Stimulated activated naive CD4-positive, alpha-beta T cell (primary cell): ENCODE measurements at regions not wholly inside any gene's neighbourhood (a gene's known extent, or its start where the extent isn't known, plus 50 kb on each side); places are given as distances from the start of the nearest gene placed in this dataset.
"Not testable (repeated sequence)": the region's sequence is repeated elsewhere in the genome, so short reads cannot be mapped to it uniquely, and the experiment has no call there.

Source experiments
- DNase-seq, 6 experiments: peaks; one replicate each; lab custom pipeline; 2025; lab: John Stamatoyannopoulos, UW

- DNase-seq: no peak
Measured at GRCh38 chrX:1140236-1140681, 72.2 kb downstream of the CRLF2 start.

GRCh38 chrX:1139185-1139500 lies 73.3 kb downstream of the CRLF2 start:
- no peak for DNase-seq

- DNase-seq: no peak
Measured at GRCh38 chrX:1138476-1139184, 73.8 kb downstream of the CRLF2 start.

- no peak for DNase-seq
Measured at GRCh38 chrX:1137531-1137930, 74.9 kb downstream of the CRLF2 start.

GRCh38 chrX:1136582-1136981 lies 75.9 kb downstream of the CRLF2 start:
- DNase-seq: not testable (repeated sequence)

- no peak for DNase-seq
Measured at GRCh38 chrX:1134976-1135375, 77.5 kb downstream of the CRLF2 start.

GRCh38 chrX:1134156-1134555 lies 78.3 kb downstream of the CRLF2 start:
- no peak for DNase-seq

GRCh38 chrX:1126738-1127137 lies 85.7 kb downstream of the CRLF2 start:
- DNase-seq: no peak

GRCh38 chrX:1124531-1124930 lies 87.9 kb downstream of the CRLF2 start:
- DNase-seq: no peak

- not testable (repeated sequence) for DNase-seq
Measured at GRCh38 chrX:1122851-1123250, 89.6 kb downstream of the CRLF2 start.

- DNase-seq: no peak
Measured at GRCh38 chrX:1119275-1119674, 93.2 kb downstream of the CRLF2 start.

- DNase-seq: no peak
Measured at GRCh38 chrX:1118572-1119199, 93.8 kb downstream of the CRLF2 start.

- not testable (repeated sequence) for DNase-seq
Measured at GRCh38 chrX:1115411-1115810, 97.0 kb downstream of the CRLF2 start.

- DNase-seq: no peak
Measured at GRCh38 chrX:1112321-1112720, 100.1 kb downstream of the CRLF2 start.

- DNase-seq: no peak
Measured at GRCh38 chrX:1111601-1112300, 100.7 kb downstream of the CRLF2 start.

GRCh38 chrX:1109580-1110119 lies 102.8 kb downstream of the CRLF2 start:
- no peak for DNase-seq

- no peak for DNase-seq
Measured at GRCh38 chrX:1108501-1109445, 103.7 kb downstream of the CRLF2 start.

- DNase-seq: no peak
Measured at GRCh38 chrX:1106478-1107210, 105.8 kb downstream of the CRLF2 start.

GRCh38 chrX:1105671-1106419 lies 106.6 kb downstream of the CRLF2 start:
- DNase-seq: no peak

- not testable (repeated sequence) for DNase-seq
Measured at GRCh38 chrX:1105031-1105430, 107.4 kb downstream of the CRLF2 start.
